ENCODE measurements at regions not wholly inside any gene's neighbourhood (a gene's known extent, or its start where the extent isn't known, plus 50 kb on each side); places are given as distances from the start of the nearest gene placed in this dataset.
"Not testable (repeated sequence)": the region's sequence is repeated elsewhere in the genome, so short reads cannot be mapped to it uniquely, and the experiment has no call there.

GRCh38 chr11:97028836-97029406 is 639.1 kb downstream of the JRKL start:
- DNase-seq, result no peak

DNA sequence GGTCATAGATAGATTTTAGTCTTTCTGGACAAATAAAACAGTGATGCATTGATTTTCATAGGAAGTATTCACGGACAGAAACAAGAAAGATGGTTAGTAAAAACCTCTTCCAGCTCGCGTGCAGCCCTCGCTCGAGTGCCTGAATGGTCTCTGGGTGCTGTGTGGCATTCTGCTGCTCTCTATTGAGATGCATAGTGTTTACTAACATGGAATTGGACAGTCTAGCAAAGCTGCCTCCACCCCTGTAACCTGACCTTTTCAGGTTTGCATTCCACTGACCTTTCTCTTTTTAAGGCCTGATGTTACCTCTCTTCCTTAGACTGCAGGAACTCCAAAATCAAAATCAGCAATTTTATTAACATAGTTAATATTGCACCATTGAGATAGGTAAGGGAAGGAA is 643.4 kb downstream of the JRKL start:
- DNase-seq, result no peak

DNA sequence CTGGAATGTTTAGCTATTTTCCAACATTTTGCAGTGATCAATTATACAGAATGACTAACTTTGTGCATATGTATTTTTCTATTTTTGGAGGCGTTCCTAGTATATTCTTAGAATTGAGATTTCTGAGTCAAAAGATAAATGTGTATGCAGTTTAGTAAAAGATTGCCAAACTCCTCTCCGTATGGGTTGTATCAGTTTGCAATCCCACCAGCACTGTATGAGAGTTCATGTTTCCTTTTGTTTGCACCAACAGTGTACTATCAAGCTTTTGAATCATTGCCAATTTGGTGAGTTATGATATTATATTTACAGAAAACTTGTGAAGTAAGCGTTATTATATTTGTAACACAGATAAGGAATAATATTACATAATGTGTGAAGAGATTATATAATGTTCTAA is 658.7 kb downstream of the JRKL start:
- no peak for DNase-seq

DNA sequence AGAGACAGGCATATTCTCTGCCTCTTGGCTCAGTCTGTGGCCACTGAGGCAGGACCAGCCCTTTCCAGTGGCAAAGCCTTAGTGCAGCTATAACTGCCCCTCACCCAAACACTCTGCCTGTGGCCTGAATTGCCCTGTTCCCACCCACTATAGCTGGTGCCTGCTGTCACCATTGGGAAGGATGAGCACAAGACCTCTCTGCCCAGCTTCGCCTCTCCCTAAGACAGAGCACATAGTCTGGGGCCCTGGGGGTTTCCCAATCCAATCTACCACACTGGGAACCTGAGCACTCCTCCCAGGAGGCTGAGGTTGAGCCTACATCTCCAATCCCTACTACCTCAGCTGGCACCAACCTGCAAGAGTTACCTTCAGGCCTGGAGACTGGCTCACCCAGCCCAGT is 670.4 kb downstream of the JRKL start:
- DNase-seq, result no peak

- no peak for DNase-seq
Observed at GRCh38 chr11:97069160-97069559, 679.3 kb downstream of the JRKL start.

DNA sequence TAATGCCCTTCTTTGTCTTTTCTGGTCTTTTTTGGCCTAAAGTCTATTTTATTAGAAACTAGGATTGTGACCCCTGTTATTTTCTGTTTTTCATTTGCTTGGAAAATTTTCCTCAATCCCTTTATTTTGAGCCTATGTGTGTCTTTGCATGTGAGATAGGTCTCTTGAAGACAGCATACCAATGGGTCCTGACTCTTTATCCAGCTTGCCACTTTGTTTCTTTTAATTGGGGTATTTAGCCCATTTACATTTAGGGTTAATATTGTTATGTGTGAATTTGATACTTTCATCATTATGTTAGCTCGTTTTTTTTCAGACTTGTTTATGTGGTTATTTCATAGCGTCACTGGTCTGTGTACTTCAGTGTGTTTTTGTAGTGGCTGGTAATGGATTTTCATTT is 682.6 kb downstream of the JRKL start:
- no peak for DNase-seq

DNA sequence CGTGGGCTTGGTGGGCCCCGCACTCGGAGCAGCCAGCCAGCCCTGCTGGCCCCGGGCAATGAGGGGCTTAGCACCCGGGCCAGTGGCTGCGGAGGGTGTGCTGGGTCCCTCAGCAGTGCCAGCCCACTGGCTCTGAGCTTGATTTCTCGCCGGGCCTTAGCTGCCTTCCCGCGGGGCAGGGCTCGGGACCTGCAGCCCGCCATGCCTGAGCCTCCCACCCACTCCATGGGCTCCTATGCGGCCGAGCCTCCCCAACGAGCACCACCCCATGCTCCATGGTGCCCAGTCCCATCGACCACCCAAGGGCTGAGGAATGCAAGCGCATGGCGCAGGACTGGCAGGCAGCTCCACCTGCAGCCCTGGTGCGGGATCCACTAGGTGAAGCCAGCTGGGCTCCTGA is 686.9 kb downstream of the JRKL start:
- DNase-seq, result not testable (repeated sequence)

- DNase-seq, result no peak
Observed at GRCh38 chr11:97078443-97078842, 688.6 kb downstream of the JRKL start.

DNA sequence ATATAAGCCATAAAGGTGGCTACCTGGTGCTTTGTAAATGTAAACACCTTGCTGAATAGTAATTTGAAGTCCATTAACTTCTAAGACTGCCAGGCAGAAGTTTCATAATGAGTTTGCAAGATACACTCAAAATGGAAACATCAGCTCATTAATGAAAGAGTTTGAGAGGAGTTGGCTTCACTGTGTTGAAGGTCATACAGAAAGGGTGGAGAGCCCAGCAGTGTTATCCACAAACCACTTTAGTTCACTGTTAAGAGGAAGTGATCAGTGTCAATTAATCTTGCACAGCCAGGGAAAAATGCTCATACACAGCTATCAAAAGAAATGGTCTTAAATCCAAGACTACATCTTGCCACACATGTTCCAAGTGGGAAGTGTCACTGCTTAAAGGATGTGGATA is 689.4 kb downstream of the JRKL start:
- DNase-seq, result no peak

DNA sequence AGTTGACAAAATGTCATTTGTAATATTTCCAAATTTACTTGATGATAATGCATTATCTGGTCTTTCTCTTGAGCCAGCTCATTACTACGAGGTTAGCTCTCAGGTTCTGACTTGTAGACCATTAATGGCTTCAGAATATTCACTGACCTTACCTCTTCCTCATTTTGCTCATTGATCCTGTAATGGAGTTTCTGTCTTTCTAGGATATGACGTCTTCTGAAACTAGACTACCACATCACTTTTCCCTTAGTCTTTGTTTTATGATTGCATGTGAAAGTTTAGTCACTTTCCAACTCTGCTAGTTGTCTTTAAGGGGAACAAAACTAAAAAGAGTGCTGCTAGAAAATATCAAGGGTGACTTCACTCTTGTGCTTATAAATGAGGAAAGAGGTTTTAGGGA is 697.6 kb downstream of the JRKL start:
- DNase-seq, result no peak

GRCh38 chr11:97092823-97093222 is 703.0 kb downstream of the JRKL start:
- DNase-seq, result no peak

DNA sequence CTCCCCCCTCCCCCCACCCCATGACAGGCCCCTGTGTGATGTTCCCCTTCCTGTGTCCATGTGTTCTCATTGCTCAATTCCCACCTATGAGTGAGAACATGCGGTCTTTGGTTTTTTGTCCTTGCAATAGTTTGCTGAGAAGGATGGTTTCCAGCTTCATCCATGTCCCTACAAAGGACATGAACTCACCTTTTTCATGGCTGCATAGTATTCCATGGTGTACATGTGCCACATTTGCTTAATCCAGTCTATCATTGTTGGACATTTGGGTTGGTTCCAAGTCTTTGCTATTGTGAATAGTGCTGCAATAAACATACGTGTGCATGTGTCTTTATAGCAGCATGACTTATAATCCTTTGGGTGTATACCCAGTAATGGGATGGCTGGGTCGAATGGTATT is 712.4 kb downstream of the JRKL start:
- not testable (repeated sequence) for DNase-seq

DNA sequence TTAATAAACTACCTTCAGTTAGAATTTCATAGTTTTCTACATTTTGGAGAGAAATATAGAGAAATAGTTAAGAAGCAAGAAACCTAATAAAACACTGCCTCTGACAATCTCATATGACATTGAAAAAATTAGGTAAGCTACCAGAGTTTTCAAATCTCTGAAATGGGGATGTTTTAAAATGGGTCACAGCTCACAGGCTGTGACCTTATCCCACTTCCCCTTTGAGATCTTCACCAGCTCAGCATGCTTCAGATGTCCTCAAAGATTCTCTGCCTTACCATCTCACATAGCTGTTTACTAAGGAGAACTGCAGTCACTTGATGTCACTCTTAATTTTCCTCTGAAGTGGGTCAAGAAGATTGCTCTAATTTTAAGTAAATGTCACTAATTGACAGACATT is 717.8 kb downstream of the JRKL start:
- DNase-seq, result no peak

- DNase-seq, result no peak
Observed at GRCh38 chr11:97109078-97109477, 719.3 kb downstream of the JRKL start.

- no peak for DNase-seq
Observed at GRCh38 chr11:97110376-97110775, 720.6 kb downstream of the JRKL start.

GRCh38 chr11:97111559-97111958 is 721.7 kb downstream of the JRKL start:
- DNase-seq, result no peak

- DNase-seq, result no peak
Observed at GRCh38 chr11:97118614-97119200, 728.9 kb downstream of the JRKL start.

DNA sequence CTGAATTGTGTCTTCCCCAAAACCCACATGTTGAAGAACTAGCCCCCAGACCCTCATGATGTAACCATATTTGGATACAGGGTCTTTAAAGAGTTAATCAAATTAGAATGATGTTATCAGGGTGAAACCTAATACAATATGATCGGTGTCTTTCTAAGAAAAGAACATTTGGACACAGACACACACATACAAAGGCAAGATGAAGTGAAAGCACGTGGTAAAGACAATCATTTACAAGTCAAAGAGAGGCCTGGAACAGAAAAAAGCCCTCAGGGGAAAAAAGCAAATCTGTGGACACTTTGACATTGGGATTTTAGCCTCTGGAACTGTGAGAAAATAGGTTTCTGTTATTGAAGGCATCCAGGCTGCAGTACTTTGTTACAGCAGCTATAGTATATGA is 733.4 kb downstream of the JRKL start:
- DNase-seq, result no peak

GRCh38 chr11:97136067-97136466 is 746.3 kb downstream of the JRKL start:
- no peak for DNase-seq

GRCh38 chr11:97140885-97141494 is 751.2 kb downstream of the JRKL start:
- no peak for DNase-seq

GRCh38 chr11:97143463-97143862 is 753.6 kb downstream of the JRKL start:
- DNase-seq, result no peak

DNA sequence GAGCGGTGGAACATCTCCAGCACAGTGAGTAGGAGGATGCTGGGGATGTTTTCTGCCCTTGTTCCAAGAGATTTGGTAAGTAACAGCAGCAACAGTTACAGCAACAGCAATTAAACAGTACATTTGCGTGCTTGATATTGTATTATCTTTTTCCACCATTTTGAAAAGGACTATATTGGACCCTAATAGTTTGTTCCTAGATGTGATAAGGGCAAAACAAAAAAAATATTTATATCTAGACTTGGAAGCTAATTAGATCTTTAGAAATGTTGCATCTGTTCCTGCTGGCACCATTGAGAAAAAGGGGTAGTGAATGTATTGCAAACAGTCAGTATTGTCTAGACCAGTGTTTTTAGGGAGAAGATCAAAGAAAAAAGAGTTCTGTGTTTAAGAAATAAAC is 759.9 kb downstream of the JRKL start:
- DNase-seq, result no peak

GRCh38 chr11:97157221-97157740 is 767.5 kb downstream of the JRKL start:
- DNase-seq, result no peak

DNA sequence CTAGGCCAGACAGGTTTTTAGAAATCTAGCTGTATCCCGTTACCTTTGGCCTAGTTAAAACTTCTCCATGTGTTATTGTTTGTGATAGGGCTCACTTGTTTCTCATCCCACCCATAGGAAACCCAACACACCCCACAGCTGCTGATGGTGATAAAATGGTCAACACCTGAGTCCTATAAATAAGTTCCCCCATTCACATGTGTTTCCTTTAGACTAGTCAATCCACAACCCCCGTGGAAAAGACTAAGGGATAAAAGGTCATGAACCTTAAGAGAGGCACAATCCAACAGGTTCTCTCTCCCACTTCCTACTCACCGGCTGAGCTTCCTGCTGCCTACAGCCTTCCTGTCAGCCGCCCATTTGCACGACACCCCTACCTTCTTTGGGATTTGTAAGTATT is 768.4 kb downstream of the JRKL start:
- no peak for DNase-seq

Measured in C1 segment of cervical spinal cord (tissue), 14 donors.